HG02852 (cell line): ENCODE measurements at regions not wholly inside any gene's neighbourhood (a gene's known extent, or its start where the extent isn't known, plus 50 kb on each side); places are given as distances from the start of the nearest gene placed in this dataset.
"Not testable (repeated sequence)": the region's sequence is repeated elsewhere in the genome, so short reads cannot be mapped to it uniquely, and the experiment has no call there.

Experiments
- ATAC-seq: cut with Tn5 transposase; IDR thresholded peaks from one replicate; pipeline ENCODE4 v1.9.1; 2021; ENCODE audit warnings: mild to moderate bottlenecking, moderate library complexity; ENCODE audit not compliant: unreplicated experiment

- no peak for ATAC-seq
Observed at GRCh38 chr3:187795207-187795960, 50.1 kb upstream of the BCL6 start.

- no peak for ATAC-seq
Observed at GRCh38 chr3:187798126-187798525, 52.9 kb upstream of the BCL6 start.

GRCh38 chr3:187798531-187799530, 53.6 kb upstream of the BCL6 start:
- no peak for ATAC-seq

- ATAC-seq, result no peak
Observed at GRCh38 chr3:187799942-187800641, 54.8 kb upstream of the BCL6 start.

GRCh38 chr3:187801152-187801551, 55.9 kb upstream of the BCL6 start:
- no peak for ATAC-seq

- ATAC-seq, result no peak
Observed at GRCh38 chr3:187802203-187802927, 57.1 kb upstream of the BCL6 start.

- peak; percentile 89 for ATAC-seq
Observed at GRCh38 chr3:187802928-187803259, 57.6 kb upstream of the BCL6 start.

- ATAC-seq, result no peak
Observed at GRCh38 chr3:187804120-187804744, 59.0 kb upstream of the BCL6 start.

- no peak for ATAC-seq
Observed at GRCh38 chr3:187804745-187805121, 59.5 kb upstream of the BCL6 start.

GRCh38 chr3:187805774-187806173, 60.5 kb upstream of the BCL6 start:
- ATAC-seq, result no peak

- no peak for ATAC-seq
Observed at GRCh38 chr3:187807086-187807862, 62.0 kb upstream of the BCL6 start.

GRCh38 chr3:187808527-187808895, 63.2 kb upstream of the BCL6 start:
- ATAC-seq, result no peak

- no peak for ATAC-seq
Observed at GRCh38 chr3:187809612-187809991, 64.3 kb upstream of the BCL6 start.

GRCh38 chr3:187810021-187810446, 64.8 kb upstream of the BCL6 start:
- no peak for ATAC-seq

- no peak for ATAC-seq
Observed at GRCh38 chr3:187811585-187812250, 66.5 kb upstream of the BCL6 start.

GRCh38 chr3:187812496-187812895, 67.2 kb upstream of the BCL6 start:
- ATAC-seq, result no peak

GRCh38 chr3:187813198-187813597, 67.9 kb upstream of the BCL6 start:
- ATAC-seq, result no peak

- ATAC-seq, result not testable (repeated sequence)
Observed at GRCh38 chr3:187817766-187818165, 72.5 kb upstream of the BCL6 start.
